Superior temporal gyrus (tissue), 1 donor: ENCODE measurements at regions not wholly inside any gene's neighbourhood (a gene's known extent, or its start where the extent isn't known, plus 50 kb on each side); places are given as distances from the start of the nearest gene placed in this dataset.
"Not testable (repeated sequence)": the region's sequence is repeated elsewhere in the genome, so short reads cannot be mapped to it uniquely, and the experiment has no call there.

Experiments used
- DNase-seq: peaks from one replicate; pipeline ENCODE4 v3.0.0-alpha.2; 2016; ENCODE audit errors: extremely low spot score

- no peak for DNase-seq
Measured at GRCh38 chr12:17235996-17236395, 630.0 kb upstream of the LMO3 start.

GRCh38 chr12:17215759-17216570 lies 610.0 kb upstream of the LMO3 start:
- peak; percentile 59 for DNase-seq

GRCh38 chr12:17214929-17215328 lies 609.0 kb upstream of the LMO3 start:
- DNase-seq = peak; percentile 31

- no peak for DNase-seq
Measured at GRCh38 chr12:17206553-17206952, 600.6 kb upstream of the LMO3 start.

GRCh38 chr12:17204289-17205054 lies 598.5 kb upstream of the LMO3 start:
- no peak for DNase-seq

- no peak for DNase-seq
Measured at GRCh38 chr12:17203497-17203896, 597.5 kb upstream of the LMO3 start.

- no peak for DNase-seq
Measured at GRCh38 chr12:17197971-17198370, 592.0 kb upstream of the LMO3 start.

GRCh38 chr12:17192721-17193120 lies 586.8 kb upstream of the LMO3 start:
- no peak for DNase-seq

GRCh38 chr12:17169726-17170471 lies 563.9 kb upstream of the LMO3 start:
- no peak for DNase-seq

- DNase-seq = no peak
Measured at GRCh38 chr12:17159506-17160300, 553.7 kb upstream of the LMO3 start.

- DNase-seq = no peak
Measured at GRCh38 chr12:17158201-17158600, 552.2 kb upstream of the LMO3 start.

- no peak for DNase-seq
Measured at GRCh38 chr12:17151917-17152316, 546.0 kb upstream of the LMO3 start.

- no peak for DNase-seq
Measured at GRCh38 chr12:17148706-17149105, 542.7 kb upstream of the LMO3 start.

GRCh38 chr12:17142856-17143255 lies 536.9 kb upstream of the LMO3 start:
- DNase-seq = no peak

- no peak for DNase-seq
Measured at GRCh38 chr12:17139931-17140330, 534.0 kb upstream of the LMO3 start.

GRCh38 chr12:17137396-17137795 lies 531.4 kb upstream of the LMO3 start:
- no peak for DNase-seq

- DNase-seq = no peak
Measured at GRCh38 chr12:17134315-17134714, 528.4 kb upstream of the LMO3 start.

- no peak for DNase-seq
Measured at GRCh38 chr12:17132336-17132735, 526.4 kb upstream of the LMO3 start.

- not testable (repeated sequence) for DNase-seq
Measured at GRCh38 chr12:17116538-17116937, 510.6 kb upstream of the LMO3 start.

- no peak for DNase-seq
Measured at GRCh38 chr12:17110316-17110715, 504.4 kb upstream of the LMO3 start.

GRCh38 chr12:17108877-17109541 lies 503.0 kb upstream of the LMO3 start:
- no peak for DNase-seq
